ENCODE measurements at regions not wholly inside any gene's neighbourhood (a gene's known extent, or its start where the extent isn't known, plus 50 kb on each side); places are given as distances from the start of the nearest gene placed in this dataset.

- Histone ChIP-seq H3K9ac (ENCODE audit: low read length) (no peak overlapping the region), H3F3A (ENCODE audit: insufficient read depth, low read length, poor library complexity, severe bottlenecking) (no peaks in the 10 kb centered on the region), H3K36me3 (ENCODE audit: insufficient read depth, low read length) (no peaks in the 10 kb centered on the region), H3K4me3 (ENCODE audit: low read length) (no peak overlapping the region), H3K79me2 (replicated peaks; ENCODE audit: insufficient read depth, low read length) (no peaks in the 10 kb centered on the region), H3K9me3 (ENCODE audit: low read length) (no peaks in the 10 kb centered on the region), H3K27me3 (ENCODE audit: insufficient read depth, low read depth, low read length) (peaks cover 6% of the 10 kb centered on the region), H2AFZ (ENCODE audit: low read depth, low read length) (no peak overlapping the region), H3K9me2 (ENCODE audit: insufficient read depth, low read length) (no peaks in the 10 kb centered on the region), H4K20me1 (ENCODE audit: insufficient read depth) (no peaks in the 10 kb centered on the region), H3K4me2 (ENCODE audit: low read length) (no peak overlapping the region), H3K27ac (ENCODE audit: low read length) (no peak overlapping the region)
- no peak for TF ChIP-seq EP300 (conservative IDR thresholded peaks at IDR 0.05; ENCODE audit: poor library complexity, severe bottlenecking)
- no peak for TF ChIP-seq RAD21 (conservative IDR thresholded peaks at IDR 0.05)
- no peak for TF ChIP-seq CTCF (IDR thresholded peaks at IDR 0.05; ENCODE audit: poor library complexity, severe bottlenecking)
- TF ChIP-seq EZH2 (IDR thresholded peaks at IDR 0.05; ENCODE audit: borderline replicate concordance, insufficient read depth, low read length, poor library complexity, severe bottlenecking) = no peak
- TF ChIP-seq POLR2AphosphoS5 (IDR thresholded peaks at IDR 0.05) = no peak
- TF ChIP-seq SMC3 (conservative IDR thresholded peaks at IDR 0.05; ENCODE audit: poor library complexity) = no peak
Observed at GRCh38 chr12:66768293-66768692, 89.4 kb upstream of the GRIP1 start.

- Histone ChIP-seq H3K9me3 (ENCODE audit: low read length) (no peaks in the 10 kb centered on the region), H4K20me1 (ENCODE audit: insufficient read depth) (no peaks in the 10 kb centered on the region), H3K9me2 (ENCODE audit: insufficient read depth, low read length) (no peaks in the 10 kb centered on the region), H3K27me3 (ENCODE audit: insufficient read depth, low read depth, low read length) (no peaks in the 10 kb centered on the region), H3K79me2 (replicated peaks; ENCODE audit: insufficient read depth, low read length) (peaks cover 5% of the 10 kb centered on the region), H2AFZ (ENCODE audit: low read depth, low read length) (no peak overlapping the region), H3K9ac (ENCODE audit: low read length) (no peak overlapping the region), H3K36me3 (ENCODE audit: insufficient read depth, low read length) (no peaks in the 10 kb centered on the region), H3F3A (ENCODE audit: insufficient read depth, low read length, poor library complexity, severe bottlenecking) (no peaks in the 10 kb centered on the region), H3K4me3 (ENCODE audit: low read length) (no peak overlapping the region), H3K27ac (ENCODE audit: low read length) (no peak overlapping the region), H3K4me2 (ENCODE audit: low read length) (no peak overlapping the region)
- TF ChIP-seq REST (IDR thresholded peaks at IDR 0.05; ENCODE audit: borderline replicate concordance) = no peak
- no peak for TF ChIP-seq RAD21 (conservative IDR thresholded peaks at IDR 0.05)
- no peak for TF ChIP-seq TAF1 (IDR thresholded peaks at IDR 0.05; ENCODE audit: low read depth)
- no peak for TF ChIP-seq EP300 (conservative IDR thresholded peaks at IDR 0.05; ENCODE audit: poor library complexity, severe bottlenecking)
- no peak for TF ChIP-seq SMC3 (conservative IDR thresholded peaks at IDR 0.05; ENCODE audit: poor library complexity)
- no peak for TF ChIP-seq MXI1 (conservative IDR thresholded peaks at IDR 0.05; ENCODE audit: poor library complexity, severe bottlenecking)
Observed at GRCh38 chr12:66774929-66775328, 96.1 kb upstream of the GRIP1 start.

- no peak for TF ChIP-seq RAD21 (conservative IDR thresholded peaks at IDR 0.05)
- no peak for TF ChIP-seq POLR2AphosphoS5 (IDR thresholded peaks at IDR 0.05)
- TF ChIP-seq REST (IDR thresholded peaks at IDR 0.05; ENCODE audit: borderline replicate concordance) = no peak
- no peak for TF ChIP-seq TAF1 (IDR thresholded peaks at IDR 0.05; ENCODE audit: low read depth)
- no peak for TF ChIP-seq CTCF (IDR thresholded peaks at IDR 0.05; ENCODE audit: poor library complexity, severe bottlenecking)
- TF ChIP-seq MXI1 (conservative IDR thresholded peaks at IDR 0.05; ENCODE audit: poor library complexity, severe bottlenecking) = no peak
- no peak for TF ChIP-seq SMC3 (conservative IDR thresholded peaks at IDR 0.05; ENCODE audit: poor library complexity)
- TF ChIP-seq EP300 (conservative IDR thresholded peaks at IDR 0.05; ENCODE audit: poor library complexity, severe bottlenecking) = no peak
- no peak for TF ChIP-seq EZH2 (IDR thresholded peaks at IDR 0.05; ENCODE audit: borderline replicate concordance, insufficient read depth, low read length, poor library complexity, severe bottlenecking)
- Histone ChIP-seq H3K9me3 (ENCODE audit: low read length) (no peaks in the 10 kb centered on the region), H3K79me2 (replicated peaks; ENCODE audit: insufficient read depth, low read length) (peaks cover 5% of the 10 kb centered on the region), H3K27me3 (ENCODE audit: insufficient read depth, low read depth, low read length) (no peaks in the 10 kb centered on the region), H3F3A (ENCODE audit: insufficient read depth, low read length, poor library complexity, severe bottlenecking) (no peaks in the 10 kb centered on the region), H3K4me2 (ENCODE audit: low read length) (no peak overlapping the region), H2AFZ (ENCODE audit: low read depth, low read length) (no peak overlapping the region), H3K27ac (ENCODE audit: low read length) (no peak overlapping the region), H3K4me3 (ENCODE audit: low read length) (no peak overlapping the region), H3K9ac (ENCODE audit: low read length) (no peak overlapping the region), H3K9me2 (ENCODE audit: insufficient read depth, low read length) (no peaks in the 10 kb centered on the region), H4K20me1 (ENCODE audit: insufficient read depth) (no peaks in the 10 kb centered on the region), H3K36me3 (ENCODE audit: insufficient read depth, low read length) (no peaks in the 10 kb centered on the region)
Observed at GRCh38 chr12:66775871-66776270, 97.0 kb upstream of the GRIP1 start.
